CD4-positive, alpha-beta memory T cell (primary cell): ENCODE measurements at regions not wholly inside any gene's neighbourhood (a gene's known extent, or its start where the extent isn't known, plus 50 kb on each side); places are given as distances from the start of the nearest gene placed in this dataset.

ENCODE experiments used
- CTCF ChIA-PET: fragments of 350-600 bp; sonication (Branson Sonifier 250); formaldehyde crosslinking; loops from one replicate; lab custom pipeline; 2021; ENCODE audit warnings: inconsistent platforms; ENCODE audit not compliant: partially characterized antibody; lab: Charles Lee
- POLR2A ChIA-PET: fragments of 350-600 bp; sonication (Branson Sonifier 250); formaldehyde crosslinking; loops from one replicate; lab custom pipeline; 2021; ENCODE audit not compliant: partially characterized antibody; lab: Charles Lee
- DNase-seq, 5 donors: peaks; one replicate each; pipeline versions ENCODE4 v3.0.0 to v3.0.0-alpha.2; 2020 to 2022; ENCODE audit warnings: mixed read lengths in 1 of 5
- H3K27ac ChIP-seq: one replicate; pipeline ENCODE4 v1.7.0; 2013; ENCODE audit warnings: low read depth, low read length
- H3K27me3 ChIP-seq: 2 replicates; pipeline ENCODE4 v1.7.0; 2013; ENCODE audit warnings: mild to moderate bottlenecking, low read length, moderate library complexity; ENCODE audit not compliant: insufficient read depth
- H3K36me3 ChIP-seq: 2 replicates; pipeline ENCODE4 v1.7.0; 2013; ENCODE audit warnings: mild to moderate bottlenecking, low read length, moderate library complexity; ENCODE audit not compliant: insufficient read depth
- H3K4me1 ChIP-seq: 2 replicates; pipeline ENCODE4 v1.7.0; 2013; ENCODE audit warnings: mild to moderate bottlenecking, low read length, moderate library complexity; ENCODE audit not compliant: insufficient read depth
- H3K4me3 ChIP-seq, 2 donors: one replicate each; pipeline ENCODE4 v1.7.0; 2013; ENCODE audit warnings: low read length in 2 of 2, mild to moderate bottlenecking in 1 of 2
- H3K9me3 ChIP-seq, 2 donors: one replicate each; pipeline ENCODE4 v1.7.0; 2013; ENCODE audit warnings: low read length in 2 of 2, control low read depth in 1 of 2; ENCODE audit not compliant: control insufficient read depth in 1 of 2
- H3K27ac Mint-ChIP-seq, 7 donors: one replicate each; pipeline ENCODE4 v1.8.0; 2020 to 2021; ENCODE audit warnings: mixed read lengths in 7 of 7, mild to moderate bottlenecking in 6 of 7, inconsistent platforms in 3 of 7, moderate library complexity in 3 of 7
- H3K27me3 Mint-ChIP-seq, 2 donors: one replicate each; pipeline ENCODE4 v1.8.0; 2020 to 2021; ENCODE audit warnings: mixed read lengths in 2 of 2
- H3K36me3 Mint-ChIP-seq, 2 donors: one replicate each; pipeline ENCODE4 v1.8.0; 2020 to 2021; ENCODE audit warnings: mixed read lengths in 2 of 2, inconsistent platforms in 1 of 2, mild to moderate bottlenecking in 1 of 2
- H3K4me1 Mint-ChIP-seq, 4 donors: one replicate each; pipeline ENCODE4 v1.8.0; 2020 to 2021; ENCODE audit warnings: mixed read lengths in 4 of 4, mild to moderate bottlenecking in 1 of 4
- H3K4me3 Mint-ChIP-seq, 8 donors: one replicate each; pipeline ENCODE4 v1.8.0; 2020 to 2021; ENCODE audit warnings: mixed read lengths in 8 of 8, mild to moderate bottlenecking in 7 of 8, moderate library complexity in 6 of 8, inconsistent platforms in 3 of 8
- H3K9me3 Mint-ChIP-seq, 8 donors: one replicate each; pipeline ENCODE4 v1.8.0; 2020 to 2021; ENCODE audit warnings: mixed read lengths in 8 of 8, mild to moderate bottlenecking in 5 of 8, inconsistent platforms in 3 of 8, moderate library complexity in 1 of 8
- intact Hi-C: fragments of 100-400 bp; cut with micrococcal nuclease; formaldehyde crosslinking; loops from one replicate; pipeline ENCODE4 v1.15.1; 2023

GRCh38 chr1:192065087-192065486 is 93.2 kb upstream of the RGS18 start:
- no peak for DNase-seq
- Mint-ChIP-seq H3K4me3 (no peak overlapping the region), H3K27me3 (no peaks in the 10 kb centered on the region), H3K36me3 (no peaks in the 10 kb centered on the region), H3K4me1 (no peaks in the 10 kb centered on the region), H3K9me3 (peaks cover 0 to 14% (median 3%) of the 10 kb centered on the region in 8 donors), H3K27ac (no peak overlapping the region)
- intact Hi-C loops, result no loop called here
- ChIA-PET POLR2A (no interaction called here), CTCF (interaction anchor here (1.4 kb wide), 1 partner anchor 10 kb away, joined by 4 read pairs; no protein-coding TSS in a partner anchor)
- no peaks in the 10 kb centered on the region for H3K36me3 ChIP-seq
- H3K27me3 ChIP-seq, result no peaks in the 10 kb centered on the region
- no peak overlapping the region for H3K4me3 ChIP-seq
- no peak overlapping the region for H3K27ac ChIP-seq
- H3K9me3 ChIP-seq, result no peaks in the 10 kb centered on the region
- no peaks in the 10 kb centered on the region for H3K4me1 ChIP-seq

DNA sequence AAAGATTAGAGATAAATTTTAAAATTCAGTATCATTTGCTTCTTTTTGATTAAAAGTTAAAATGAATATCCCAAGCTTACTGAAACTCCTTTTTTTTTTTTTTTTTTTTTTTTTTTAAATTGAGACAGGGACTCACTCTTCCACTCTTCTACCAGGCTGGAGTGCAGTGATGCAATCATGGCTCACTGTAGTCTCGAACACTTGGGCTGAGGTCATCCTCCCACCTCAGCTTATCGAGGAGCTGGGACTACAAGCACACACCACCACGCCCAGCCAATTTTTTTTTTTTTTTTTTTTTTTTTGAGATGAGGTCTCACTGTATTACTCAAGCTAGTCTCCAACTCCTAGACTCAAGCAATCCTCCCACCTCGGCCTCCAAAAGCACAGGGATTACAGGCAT is 92.1 kb upstream of the RGS18 start:
- Histone ChIP-seq H3K27ac (no peak overlapping the region), H3K4me3 (no peak overlapping the region), H3K4me1 (no peaks in the 10 kb centered on the region), H3K36me3 (no peaks in the 10 kb centered on the region), H3K9me3 (no peaks in the 10 kb centered on the region), H3K27me3 (no peaks in the 10 kb centered on the region)
- H3K27ac Mint-ChIP-seq, result no peak overlapping the region
- DNase-seq, result no peak
- ChIA-PET POLR2A (no interaction called here), CTCF (interaction anchor here (0.7 to 1.4 kb wide), 3 partner anchors 11 to 41 kb away, joined by 3 to 4 read pairs (median 3); no protein-coding TSS in a partner anchor)
- H3K36me3 Mint-ChIP-seq, result no peaks in the 10 kb centered on the region
- no peaks in the 10 kb centered on the region for H3K4me1 Mint-ChIP-seq
- H3K27me3 Mint-ChIP-seq, result no peaks in the 10 kb centered on the region
- intact Hi-C loops, result no loop called here
- peaks cover 0 to 14% (median 3%) of the 10 kb centered on the region in 8 donors for H3K9me3 Mint-ChIP-seq
- H3K4me3 Mint-ChIP-seq, result no peak overlapping the region

- H3K27me3 Mint-ChIP-seq, result no peaks in the 10 kb centered on the region
- Histone ChIP-seq H3K36me3 (no peaks in the 10 kb centered on the region), H3K27me3 (no peaks in the 10 kb centered on the region), H3K9me3 (no peaks in the 10 kb centered on the region), H3K4me1 (no peaks in the 10 kb centered on the region), H3K4me3 (no peak overlapping the region), H3K27ac (no peak overlapping the region)
- no peaks in the 10 kb centered on the region for H3K36me3 Mint-ChIP-seq
- no peak overlapping the region for H3K27ac Mint-ChIP-seq
- ChIA-PET POLR2A (no interaction called here), CTCF (no interaction called here)
- H3K4me3 Mint-ChIP-seq, result no peak overlapping the region
- no peaks in the 10 kb centered on the region for H3K4me1 Mint-ChIP-seq
- H3K9me3 Mint-ChIP-seq, result peaks cover 0 to 14% (median 4%) of the 10 kb centered on the region in 8 donors
- intact Hi-C loops, result no loop called here
- DNase-seq, result no peak
Measured at GRCh38 chr1:192067360-192067759, 90.9 kb upstream of the RGS18 start.

- Mint-ChIP-seq H3K27me3 (no peaks in the 10 kb centered on the region), H3K4me3 (no peak overlapping the region), H3K36me3 (no peaks in the 10 kb centered on the region), H3K27ac (no peak overlapping the region), H3K9me3 (peaks cover 0 to 17% (median 4%) of the 10 kb centered on the region in 8 donors), H3K4me1 (no peaks in the 10 kb centered on the region)
- POLR2A ChIA-PET, result no interaction called here
- CTCF ChIA-PET, result no interaction called here
- Histone ChIP-seq H3K36me3 (no peaks in the 10 kb centered on the region), H3K9me3 (no peaks in the 10 kb centered on the region), H3K4me3 (no peak overlapping the region), H3K4me1 (no peaks in the 10 kb centered on the region), H3K27ac (no peak overlapping the region), H3K27me3 (no peaks in the 10 kb centered on the region)
- DNase-seq, result no peak
- intact Hi-C loops, result no loop called here
Measured at GRCh38 chr1:192070213-192070612, 88.0 kb upstream of the RGS18 start.

DNA sequence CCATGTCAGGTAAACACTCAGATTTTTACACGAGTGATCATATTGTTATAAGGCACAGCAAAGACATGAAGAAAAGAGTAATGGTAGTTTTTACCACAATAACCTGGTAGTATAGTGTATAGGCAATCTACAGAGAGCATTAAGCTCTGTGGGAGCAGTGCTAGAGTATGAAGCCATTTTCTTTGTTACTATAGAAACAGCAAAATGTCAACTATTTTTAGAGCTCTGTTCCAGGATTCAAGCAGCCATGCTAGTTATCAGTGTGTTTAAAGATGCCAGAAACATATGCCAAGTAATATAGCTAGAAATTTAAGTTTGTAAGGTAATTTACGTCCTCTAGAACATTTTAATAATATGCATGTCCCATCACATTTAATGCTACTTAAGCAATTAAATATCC is 77.6 kb upstream of the RGS18 start:
- Histone ChIP-seq H3K27ac (no peak overlapping the region), H3K9me3 (no peaks in the 10 kb centered on the region), H3K36me3 (no peaks in the 10 kb centered on the region), H3K27me3 (no peaks in the 10 kb centered on the region), H3K4me3 (no peak overlapping the region), H3K4me1 (no peaks in the 10 kb centered on the region)
- Mint-ChIP-seq H3K4me3 (no peak overlapping the region), H3K4me1 (no peaks in the 10 kb centered on the region), H3K27ac (no peak overlapping the region), H3K9me3 (peaks cover 0 to 6% (median 0%) of the 10 kb centered on the region in 8 donors), H3K27me3 (no peaks in the 10 kb centered on the region), H3K36me3 (no peaks in the 10 kb centered on the region)
- intact Hi-C loops, result no loop called here
- ChIA-PET CTCF (no interaction called here), POLR2A (no interaction called here)
- DNase-seq, result no peak

GRCh38 chr1:192081359-192081758 is 76.9 kb upstream of the RGS18 start:
- no peak for DNase-seq
- ChIA-PET POLR2A (no interaction called here), CTCF (no interaction called here)
- Histone ChIP-seq H3K4me3 (no peak overlapping the region), H3K27ac (no peak overlapping the region), H3K36me3 (no peaks in the 10 kb centered on the region), H3K4me1 (no peaks in the 10 kb centered on the region), H3K9me3 (no peaks in the 10 kb centered on the region), H3K27me3 (no peaks in the 10 kb centered on the region)
- no peaks in the 10 kb centered on the region for H3K4me1 Mint-ChIP-seq
- intact Hi-C loops, result no loop called here
- H3K36me3 Mint-ChIP-seq, result no peaks in the 10 kb centered on the region
- peaks cover 0 to 6% (median 0%) of the 10 kb centered on the region in 8 donors for H3K9me3 Mint-ChIP-seq
- H3K27me3 Mint-ChIP-seq, result no peaks in the 10 kb centered on the region
- no peak overlapping the region for H3K4me3 Mint-ChIP-seq
- no peak overlapping the region for H3K27ac Mint-ChIP-seq

DNA sequence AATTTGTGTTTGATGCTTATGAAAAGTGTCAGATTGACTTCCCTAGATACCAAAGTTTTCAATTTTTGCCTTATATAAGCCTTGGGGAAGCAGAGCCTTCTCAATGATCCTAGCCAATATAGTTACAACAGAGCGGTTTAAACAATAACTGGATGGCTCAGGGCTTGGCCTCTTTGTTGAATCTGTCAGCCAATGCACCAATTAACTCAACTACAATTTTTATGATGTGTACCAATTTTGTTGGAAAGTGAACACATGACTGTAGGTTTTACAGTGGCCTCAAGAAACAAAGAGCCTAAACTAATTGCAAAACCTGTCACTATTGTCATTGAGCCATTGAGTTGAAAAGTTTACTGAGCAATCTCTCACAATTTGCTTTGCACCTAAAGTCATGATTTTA is 71.6 kb upstream of the RGS18 start:
- ChIA-PET CTCF (no interaction called here), POLR2A (no interaction called here)
- no peak overlapping the region for H3K4me3 Mint-ChIP-seq
- intact Hi-C loops, result no loop called here
- no peak overlapping the region for H3K27ac ChIP-seq
- peaks cover 0 to 6% (median under 1%) of the 10 kb centered on the region in 8 donors for H3K9me3 Mint-ChIP-seq
- no peak overlapping the region for H3K4me3 ChIP-seq
- no peak overlapping the region for H3K27ac Mint-ChIP-seq
- DNase-seq, result no peak
- no peaks in the 10 kb centered on the region for H3K36me3 Mint-ChIP-seq
- H3K9me3 ChIP-seq, result no peaks in the 10 kb centered on the region
- no peaks in the 10 kb centered on the region for H3K4me1 ChIP-seq
- no peaks in the 10 kb centered on the region for H3K4me1 Mint-ChIP-seq
- H3K36me3 ChIP-seq, result no peaks in the 10 kb centered on the region
- no peaks in the 10 kb centered on the region for H3K27me3 ChIP-seq
- H3K27me3 Mint-ChIP-seq, result no peaks in the 10 kb centered on the region

GRCh38 chr1:192087334-192087733 is 70.9 kb upstream of the RGS18 start:
- H3K9me3 Mint-ChIP-seq, result peaks cover 0 to 7% (median under 1%) of the 10 kb centered on the region in 8 donors
- Histone ChIP-seq H3K27ac (no peak overlapping the region), H3K4me1 (no peaks in the 10 kb centered on the region), H3K36me3 (no peaks in the 10 kb centered on the region), H3K9me3 (no peaks in the 10 kb centered on the region), H3K4me3 (no peak overlapping the region), H3K27me3 (no peaks in the 10 kb centered on the region)
- CTCF ChIA-PET, result no interaction called here
- H3K4me3 Mint-ChIP-seq, result no peak overlapping the region
- no peaks in the 10 kb centered on the region for H3K4me1 Mint-ChIP-seq
- H3K27ac Mint-ChIP-seq, result no peak overlapping the region
- no peaks in the 10 kb centered on the region for H3K36me3 Mint-ChIP-seq
- POLR2A ChIA-PET, result no interaction called here
- intact Hi-C loops, result no loop called here
- H3K27me3 Mint-ChIP-seq, result no peaks in the 10 kb centered on the region
- no peak for DNase-seq
